ENCODE measurements at regions not wholly inside any gene's neighbourhood (a gene's known extent, or its start where the extent isn't known, plus 50 kb on each side); places are given as distances from the start of the nearest gene placed in this dataset.
"Not testable (repeated sequence)": the region's sequence is repeated elsewhere in the genome, so short reads cannot be mapped to it uniquely, and the experiment has no call there.

GRCh38 chr16:31718998-31719397 lies 154.6 kb upstream of the ZNF267 start:
- Histone ChIP-seq H3K4me1 (ENCODE audit: insufficient read depth, low read length, severe bottlenecking) (peaks cover 14% of the 10 kb centered on the region), H3K27me3 (ENCODE audit: insufficient read depth, low read length) (no peaks in the 10 kb centered on the region), H3K36me3 (ENCODE audit: insufficient read depth, low read length) (peaks cover 84% of the 10 kb centered on the region), H3F3A (ENCODE audit: insufficient read depth, low read length) (no peaks in the 10 kb centered on the region), H3K9ac (ENCODE audit: low read length) (no peak overlapping the region), H2AFZ (ENCODE audit: low read length) (no peak overlapping the region), H4K20me1 (ENCODE audit: insufficient read depth, low read length) (no peaks in the 10 kb centered on the region), H3K27ac (ENCODE audit: low read depth, low read length, poor library complexity, severe bottlenecking) (no peak overlapping the region), H3K79me2 (ENCODE audit: insufficient read depth, low read length) (peaks cover 9% of the 10 kb centered on the region), H3K4me2 (ENCODE audit: low read length) (no peak overlapping the region), H3K9me2 (ENCODE audit: low read depth, low read length) (no peaks in the 10 kb centered on the region), H3K4me3 (ENCODE audit: low read depth, low read length, poor library complexity, severe bottlenecking) (no peak overlapping the region), H3K9me3 (ENCODE audit: low read length) (0 out of 2 replicates have a peak, but pooled peaks cover 3% of the 10 kb centered on the region)
- TF ChIP-seq CTCF (IDR thresholded peaks at IDR 0.05; ENCODE audit: low read length) (no peak), EZH2 (IDR thresholded peaks at IDR 0.05; ENCODE audit: borderline replicate concordance, low read length) (no peak)

GRCh38 chr16:31727553-31727952 lies 146.1 kb upstream of the ZNF267 start:
- Histone ChIP-seq H3K9me3 (ENCODE audit: low read length) (peaks cover 22% of the 10 kb centered on the region), H3K4me1 (ENCODE audit: insufficient read depth, low read length, severe bottlenecking) (no peaks in the 10 kb centered on the region), H3K27ac (ENCODE audit: low read depth, low read length, poor library complexity, severe bottlenecking) (no peak overlapping the region), H2AFZ (ENCODE audit: low read length) (no peak overlapping the region), H4K20me1 (ENCODE audit: insufficient read depth, low read length) (no peaks in the 10 kb centered on the region), H3K79me2 (ENCODE audit: insufficient read depth, low read length) (no peaks in the 10 kb centered on the region), H3K4me2 (ENCODE audit: low read length) (no peak overlapping the region), H3F3A (ENCODE audit: insufficient read depth, low read length) (no peaks in the 10 kb centered on the region), H3K9me2 (ENCODE audit: low read depth, low read length) (no peaks in the 10 kb centered on the region), H3K36me3 (ENCODE audit: insufficient read depth, low read length) (peaks cover 89% of the 10 kb centered on the region), H3K9ac (ENCODE audit: low read length) (no peak overlapping the region), H3K4me3 (ENCODE audit: low read depth, low read length, poor library complexity, severe bottlenecking) (no peak overlapping the region), H3K27me3 (ENCODE audit: insufficient read depth, low read length) (no peaks in the 10 kb centered on the region)
- TF ChIP-seq CTCF (IDR thresholded peaks at IDR 0.05; ENCODE audit: low read length), result no peak
- no peak for TF ChIP-seq EZH2 (IDR thresholded peaks at IDR 0.05; ENCODE audit: borderline replicate concordance, low read length)

- Histone ChIP-seq H3K27me3 (ENCODE audit: insufficient read depth, low read length) (no peaks in the 10 kb centered on the region), H4K20me1 (ENCODE audit: insufficient read depth, low read length) (no peaks in the 10 kb centered on the region), H3K4me2 (ENCODE audit: low read length) (no peak overlapping the region), H3F3A (ENCODE audit: insufficient read depth, low read length) (no peaks in the 10 kb centered on the region), H3K9me3 (ENCODE audit: low read length) (peaks cover 27% of the 10 kb centered on the region), H3K9me2 (ENCODE audit: low read depth, low read length) (no peaks in the 10 kb centered on the region), H3K4me1 (ENCODE audit: insufficient read depth, low read length, severe bottlenecking) (no peaks in the 10 kb centered on the region), H3K9ac (ENCODE audit: low read length) (no peak overlapping the region), H3K36me3 (ENCODE audit: insufficient read depth, low read length) (peaks cover 88% of the 10 kb centered on the region), H3K27ac (ENCODE audit: low read depth, low read length, poor library complexity, severe bottlenecking) (no peak overlapping the region), H3K4me3 (ENCODE audit: low read depth, low read length, poor library complexity, severe bottlenecking) (no peak overlapping the region), H2AFZ (ENCODE audit: low read length) (no peak overlapping the region), H3K79me2 (ENCODE audit: insufficient read depth, low read length) (no peaks in the 10 kb centered on the region)
- TF ChIP-seq CTCF (IDR thresholded peaks at IDR 0.05; ENCODE audit: low read length), result no peak
Measured at GRCh38 chr16:31734265-31734664, 139.3 kb upstream of the ZNF267 start.

GRCh38 chr16:31745098-31745497 lies 128.5 kb upstream of the ZNF267 start:
- not testable (repeated sequence) for H4K20me1 ChIP-seq (ENCODE audit: insufficient read depth, low read length); H3K4me3 ChIP-seq (ENCODE audit: low read depth, low read length, poor library complexity, severe bottlenecking); H3K4me1 ChIP-seq (ENCODE audit: insufficient read depth, low read length, severe bottlenecking); H3K4me2 ChIP-seq (ENCODE audit: low read length); H3K27ac ChIP-seq (ENCODE audit: low read depth, low read length, poor library complexity, severe bottlenecking); H3K9ac ChIP-seq (ENCODE audit: low read length); H3F3A ChIP-seq (ENCODE audit: insufficient read depth, low read length); H2AFZ ChIP-seq (ENCODE audit: low read length); H3K9me2 ChIP-seq (ENCODE audit: low read depth, low read length); H3K27me3 ChIP-seq (ENCODE audit: insufficient read depth, low read length); H3K79me2 ChIP-seq (ENCODE audit: insufficient read depth, low read length)
- H3K9me3 ChIP-seq (ENCODE audit: low read length), result peaks cover 14% of the 10 kb centered on the region
- H3K36me3 ChIP-seq (ENCODE audit: insufficient read depth, low read length), result peaks cover 27% of the 10 kb centered on the region
